ENCODE measurements at regions not wholly inside any gene's neighbourhood (a gene's known extent, or its start where the extent isn't known, plus 50 kb on each side); places are given as distances from the start of the nearest gene placed in this dataset.
"Not testable (repeated sequence)": the region's sequence is repeated elsewhere in the genome, so short reads cannot be mapped to it uniquely, and the experiment has no call there.

GRCh38 chr2:131966256-131966655 lies 195.5 kb downstream of the ANKRD30BL start:
- H3K27ac Mint-ChIP-seq, result no peak overlapping the region
- no peak for DNase-seq (ENCODE audit: low spot score, unreplicated experiment)
- peaks cover 3% of the 10 kb centered on the region for H3K4me1 Mint-ChIP-seq (ENCODE audit: low read depth)
- H3K27me3 Mint-ChIP-seq, result peaks cover 4% of the 10 kb centered on the region
- peaks cover 7% of the 10 kb centered on the region for H3K9me3 Mint-ChIP-seq (ENCODE audit: low read depth)
- no peaks in the 10 kb centered on the region for H3K36me3 Mint-ChIP-seq (ENCODE audit: insufficient read depth)
- TF ChIP-seq CTCF (IDR thresholded peaks at IDR 0.05; ENCODE audit: unreplicated experiment), result no peak
- H3K4me3 Mint-ChIP-seq (ENCODE audit: low read depth), result no peak overlapping the region

GRCh38 chr2:131958019-131958609 lies 203.6 kb downstream of the ANKRD30BL start:
- not testable (repeated sequence) for H3K27me3 Mint-ChIP-seq; H3K4me3 Mint-ChIP-seq (ENCODE audit: low read depth); H3K9me3 Mint-ChIP-seq (ENCODE audit: low read depth); H3K4me1 Mint-ChIP-seq (ENCODE audit: low read depth); H3K36me3 Mint-ChIP-seq (ENCODE audit: insufficient read depth); DNase-seq (ENCODE audit: low spot score, unreplicated experiment); H3K27ac Mint-ChIP-seq

GRCh38 chr2:131948641-131949040 lies 213.1 kb downstream of the ANKRD30BL start:
- not testable (repeated sequence) for DNase-seq (ENCODE audit: low spot score, unreplicated experiment); H3K4me1 Mint-ChIP-seq (ENCODE audit: low read depth); H3K36me3 Mint-ChIP-seq (ENCODE audit: insufficient read depth); H3K27me3 Mint-ChIP-seq; H3K27ac Mint-ChIP-seq; H3K4me3 Mint-ChIP-seq (ENCODE audit: low read depth)
- H3K9me3 Mint-ChIP-seq (ENCODE audit: low read depth), result peaks cover 13% of the 10 kb centered on the region

GRCh38 chr2:131923287-131923686 lies 238.5 kb downstream of the ANKRD30BL start:
- H3K27me3 Mint-ChIP-seq; DNase-seq (ENCODE audit: low spot score, unreplicated experiment); H3K9me3 Mint-ChIP-seq (ENCODE audit: low read depth); H3K4me3 Mint-ChIP-seq (ENCODE audit: low read depth); H3K36me3 Mint-ChIP-seq (ENCODE audit: insufficient read depth); H3K27ac Mint-ChIP-seq; H3K4me1 Mint-ChIP-seq (ENCODE audit: low read depth): not testable (repeated sequence)

- H3K9me3 Mint-ChIP-seq (ENCODE audit: low read depth); H3K4me3 Mint-ChIP-seq (ENCODE audit: low read depth); H3K27me3 Mint-ChIP-seq; H3K36me3 Mint-ChIP-seq (ENCODE audit: insufficient read depth); H3K4me1 Mint-ChIP-seq (ENCODE audit: low read depth); DNase-seq (ENCODE audit: low spot score, unreplicated experiment); H3K27ac Mint-ChIP-seq: not testable (repeated sequence)
Measured at GRCh38 chr2:131922854-131923253, 238.9 kb downstream of the ANKRD30BL start.

Measured in progenitor cell of endocrine pancreas (in vitro differentiated cells).